Right hindlimb (tissue), 1 donor: ENCODE measurements at regions not wholly inside any gene's neighbourhood (a gene's known extent, or its start where the extent isn't known, plus 50 kb on each side); places are given as distances from the start of the nearest gene placed in this dataset.
"Not testable (repeated sequence)": the region's sequence is repeated elsewhere in the genome, so short reads cannot be mapped to it uniquely, and the experiment has no call there.

ENCODE experiments used
- DNase-seq: peaks from one replicate; pipeline ENCODE4 v3.0.0-alpha.2; 2018

DNA sequence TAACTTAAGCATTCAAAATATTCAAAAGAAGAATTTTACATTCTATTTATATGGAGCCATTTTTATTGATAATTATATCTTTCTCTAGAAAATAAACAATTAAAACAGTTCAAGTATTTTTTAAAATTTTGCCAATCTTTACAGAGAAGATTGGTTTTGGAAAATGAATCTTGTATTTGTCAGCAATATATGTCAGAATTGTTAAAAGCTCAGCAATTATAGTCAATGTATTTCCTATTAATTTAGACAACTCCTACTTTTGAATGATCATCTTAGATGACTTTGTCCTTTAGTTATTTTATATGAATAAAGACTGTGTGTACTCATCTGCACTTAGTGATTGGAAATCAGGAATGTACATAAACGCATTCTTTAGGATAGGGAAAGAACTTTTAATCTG is 223.9 kb upstream of the MAD2L1 start:
- no peak for DNase-seq

DNA sequence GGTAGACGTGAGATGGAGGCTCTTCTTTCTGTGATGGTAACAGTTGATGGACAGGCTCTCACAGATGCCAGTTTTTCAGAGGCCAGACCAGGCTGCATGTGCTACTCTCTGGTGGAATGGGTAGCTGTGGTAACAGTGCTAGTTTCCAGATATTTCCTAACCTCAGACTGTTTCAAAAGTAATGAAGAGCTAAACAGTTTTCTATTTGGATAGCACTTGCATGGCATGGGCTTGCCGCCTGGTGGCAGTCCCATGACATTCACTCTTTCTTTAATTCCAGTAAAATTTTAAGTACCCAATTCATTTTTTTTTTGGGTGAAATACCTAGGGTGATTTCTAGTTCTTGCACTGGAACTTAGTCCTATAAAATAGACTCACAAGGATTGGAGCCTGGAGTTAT is 220.2 kb upstream of the MAD2L1 start:
- DNase-seq, result no peak

DNA sequence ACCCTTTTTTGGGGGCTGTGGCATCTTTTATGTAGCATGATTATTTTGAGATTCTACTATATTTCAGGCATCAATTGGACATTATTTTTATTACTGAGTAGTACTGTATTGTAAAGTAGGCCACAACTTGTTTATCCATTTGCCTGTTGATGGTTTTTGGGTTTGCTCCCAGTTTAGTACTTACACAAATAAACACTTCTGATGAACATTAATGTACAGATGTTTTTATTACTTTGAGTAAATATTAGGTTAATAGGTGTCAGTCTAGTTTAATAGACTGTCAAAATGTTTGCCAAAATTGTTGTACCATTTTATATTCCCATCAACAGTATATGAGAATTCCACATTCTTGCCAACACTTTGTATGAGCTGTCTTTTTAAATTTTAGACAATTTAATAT is 214.9 kb upstream of the MAD2L1 start:
- no peak for DNase-seq

DNA sequence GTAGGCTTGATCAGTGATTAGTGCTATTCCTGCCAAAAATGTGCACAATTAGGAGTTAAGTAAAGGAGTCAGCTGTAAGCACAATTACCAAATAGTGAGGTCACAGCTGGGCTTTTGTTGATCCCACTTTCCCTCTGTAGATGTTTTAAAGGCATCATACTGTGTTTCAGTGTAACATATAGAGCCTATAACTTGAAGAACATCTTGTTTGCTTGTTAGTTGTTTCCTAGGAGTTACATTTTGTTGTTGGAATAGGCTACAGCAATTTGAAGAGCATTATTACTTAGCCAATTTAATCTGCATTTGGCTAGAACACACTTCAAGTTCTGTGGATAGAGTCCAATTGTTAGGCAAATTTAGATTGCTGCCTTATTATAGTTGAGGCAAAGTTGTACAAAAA is 210.7 kb upstream of the MAD2L1 start:
- no peak for DNase-seq

DNA sequence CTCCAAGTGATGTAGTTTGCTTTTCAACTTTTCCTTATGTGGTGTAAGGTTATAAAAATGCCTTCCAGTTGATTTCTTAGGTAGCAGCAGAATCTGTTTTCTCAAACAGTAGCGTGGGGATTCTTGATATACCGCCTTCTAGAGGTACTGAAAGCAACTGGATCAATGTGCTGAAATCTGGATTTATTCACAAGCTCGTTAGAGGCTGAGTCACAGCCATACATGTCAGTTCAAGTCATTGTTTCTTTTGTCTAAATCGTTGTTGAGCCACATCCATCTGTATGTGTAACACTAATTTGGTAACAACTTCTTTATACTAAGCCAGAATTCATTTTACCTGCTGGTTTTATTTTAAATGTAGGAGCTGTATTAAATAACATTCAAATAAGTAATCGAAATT is 200.0 kb upstream of the MAD2L1 start:
- DNase-seq, result no peak

DNA sequence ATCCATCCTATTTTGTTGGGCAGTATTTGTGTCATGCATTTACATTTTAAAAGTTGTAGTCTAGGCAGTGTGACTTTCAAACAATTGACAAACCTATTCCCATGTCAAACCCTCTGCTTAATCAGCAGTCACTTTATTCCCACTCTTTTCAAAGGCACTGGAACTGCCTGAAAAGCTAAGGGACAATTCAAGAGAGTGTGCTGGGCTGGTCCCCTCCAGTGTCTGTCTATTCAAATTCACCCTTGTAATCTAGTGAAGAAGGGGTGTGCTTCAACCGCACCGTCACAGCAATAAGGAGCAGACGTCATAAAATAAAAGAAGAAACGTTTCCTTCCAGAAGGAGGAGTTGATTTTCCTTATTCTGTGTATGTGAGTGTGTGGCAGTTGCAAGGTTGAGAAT is 197.0 kb upstream of the MAD2L1 start:
- no peak for DNase-seq

DNA sequence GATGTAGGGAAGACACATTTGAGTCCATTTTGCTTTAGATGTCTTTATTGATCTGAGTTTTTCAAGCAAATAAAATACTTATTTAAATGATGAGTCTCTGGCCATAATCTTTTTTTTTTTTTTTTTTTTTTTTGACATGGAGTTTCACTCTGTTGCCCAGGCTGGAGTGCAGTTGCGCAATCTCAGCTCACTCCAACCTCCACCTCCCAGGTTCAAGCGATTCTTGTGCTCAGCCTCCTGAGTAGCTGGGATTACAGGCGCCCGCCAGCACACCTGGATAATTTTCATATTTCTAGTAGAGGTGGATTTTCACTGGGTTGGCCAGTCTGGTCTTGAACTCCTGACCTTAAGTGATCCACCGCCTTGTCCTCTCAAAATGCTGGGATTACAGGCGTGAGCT is 194.5 kb upstream of the MAD2L1 start:
- no peak for DNase-seq

DNA sequence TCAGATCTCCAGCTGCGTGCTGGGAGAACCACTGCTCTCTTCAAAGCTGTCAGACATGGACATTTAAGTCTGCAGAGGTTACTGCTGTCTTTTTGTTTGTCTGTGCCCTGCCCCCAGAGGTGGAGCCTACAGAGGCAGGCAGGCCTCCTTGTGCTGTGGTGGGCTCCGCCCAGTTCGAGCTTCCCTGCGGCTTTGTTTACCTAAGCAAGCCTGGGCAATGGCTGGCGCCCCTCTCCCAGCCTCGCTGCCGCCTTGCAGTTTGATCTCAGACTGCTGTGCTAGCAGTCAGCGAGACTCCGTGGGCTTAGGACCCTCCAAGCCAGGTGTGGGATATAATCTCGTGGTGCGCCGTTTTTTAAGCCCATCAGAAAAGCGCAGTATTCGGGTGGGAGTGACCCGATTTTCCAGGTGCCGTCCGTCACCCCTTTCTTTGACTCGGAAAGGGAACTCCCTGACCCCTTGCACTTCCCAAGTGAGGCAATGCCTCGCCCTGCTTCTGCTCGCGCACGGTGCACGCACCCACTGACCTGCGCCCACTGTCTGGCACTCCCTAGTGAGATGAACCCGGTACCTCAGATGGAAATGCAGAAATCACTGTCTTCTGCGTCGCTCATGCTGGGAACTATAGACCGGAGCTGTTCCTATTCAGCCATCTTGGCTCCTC is 189.6 kb upstream of the MAD2L1 start:
- DNase-seq, result not testable (repeated sequence)

DNA sequence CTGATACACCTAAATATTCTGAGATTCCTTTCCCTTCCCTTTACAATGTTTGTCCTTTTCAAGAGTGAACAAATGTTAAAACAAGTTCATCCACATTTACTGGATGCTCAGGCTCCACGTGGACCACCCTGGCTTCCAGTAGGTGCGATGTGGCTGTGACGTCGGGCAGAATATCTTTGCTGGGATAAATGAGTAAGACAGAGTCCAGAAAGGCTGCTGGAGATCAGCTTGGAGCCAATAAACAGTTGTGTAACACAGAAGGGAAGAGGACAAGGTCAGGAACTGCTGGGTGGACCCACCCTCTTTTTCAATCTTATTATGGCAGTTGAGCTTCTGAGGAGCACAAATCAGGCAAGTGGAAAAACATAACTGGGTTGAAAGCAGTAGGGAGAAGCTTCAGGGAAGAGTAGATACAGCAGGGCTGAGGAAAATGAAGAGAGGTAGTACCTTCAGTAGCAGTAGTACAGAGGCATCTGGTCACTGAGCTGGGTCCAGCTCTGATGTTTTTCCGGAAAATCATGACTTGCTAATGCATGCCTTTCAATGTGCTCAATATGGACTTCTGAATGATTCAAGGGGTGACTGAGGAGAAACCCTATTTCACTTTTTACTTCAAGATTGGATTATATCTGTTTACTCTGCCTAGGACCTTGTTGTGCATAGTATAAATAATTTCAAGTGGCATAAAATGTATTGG is 171.8 kb upstream of the MAD2L1 start:
- no peak for DNase-seq

DNA sequence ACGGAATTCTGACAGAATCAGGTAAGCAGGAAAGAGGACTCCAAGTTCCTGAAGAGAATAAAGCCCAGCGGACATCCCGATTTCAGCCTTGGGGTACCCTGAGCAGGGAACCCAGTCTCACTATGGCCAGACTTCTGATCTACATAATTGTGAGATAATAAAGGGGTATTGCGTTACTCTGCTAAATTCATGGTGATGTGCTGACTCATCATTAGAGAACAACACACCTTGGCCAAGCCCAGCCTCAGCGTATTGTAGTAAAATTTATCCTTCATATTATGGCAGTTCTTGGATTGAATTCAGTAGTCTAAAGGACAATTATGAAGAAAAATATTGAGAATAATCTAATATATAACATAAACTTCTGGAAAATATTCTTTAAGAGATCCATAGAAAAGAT is 170.2 kb upstream of the MAD2L1 start:
- DNase-seq, result no peak

DNA sequence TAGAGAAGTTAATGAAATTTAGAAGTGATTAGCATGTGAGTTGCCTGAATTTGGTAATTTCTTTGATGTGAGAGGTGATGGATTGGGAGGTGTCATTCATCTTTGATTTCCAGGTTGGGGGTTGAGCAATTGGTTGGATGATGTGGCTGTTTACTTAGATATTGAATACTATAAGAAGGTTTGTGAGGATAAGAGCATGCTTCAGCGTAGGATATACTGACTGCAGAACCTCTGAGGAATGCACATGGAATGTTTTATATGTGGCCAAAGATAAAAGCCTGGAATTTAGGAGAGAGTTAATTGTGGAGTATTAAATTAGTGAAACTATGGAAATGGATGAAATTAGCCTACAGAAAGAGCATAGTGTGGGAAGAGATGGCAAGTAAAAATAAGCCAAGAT is 165.4 kb upstream of the MAD2L1 start:
- DNase-seq, result no peak

DNA sequence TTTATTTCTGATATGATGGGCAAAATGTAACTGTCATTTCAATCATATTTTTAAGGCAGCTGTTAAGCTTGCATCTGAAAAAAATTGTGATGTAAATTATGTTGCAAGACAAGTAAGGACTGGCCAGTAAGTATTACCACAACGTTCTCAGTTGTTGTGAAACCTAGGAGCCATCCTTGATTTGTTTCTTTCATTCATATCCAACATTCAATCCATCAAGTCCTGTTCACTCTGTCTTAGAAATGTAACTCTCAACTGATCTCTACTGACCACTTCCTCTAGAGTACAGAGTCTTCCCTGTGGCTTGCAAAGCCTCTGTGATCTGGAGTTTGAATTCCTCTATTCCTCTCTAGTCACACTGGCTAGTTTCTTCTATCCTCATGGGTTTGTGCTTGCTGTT is 161.4 kb upstream of the MAD2L1 start:
- no peak for DNase-seq

DNA sequence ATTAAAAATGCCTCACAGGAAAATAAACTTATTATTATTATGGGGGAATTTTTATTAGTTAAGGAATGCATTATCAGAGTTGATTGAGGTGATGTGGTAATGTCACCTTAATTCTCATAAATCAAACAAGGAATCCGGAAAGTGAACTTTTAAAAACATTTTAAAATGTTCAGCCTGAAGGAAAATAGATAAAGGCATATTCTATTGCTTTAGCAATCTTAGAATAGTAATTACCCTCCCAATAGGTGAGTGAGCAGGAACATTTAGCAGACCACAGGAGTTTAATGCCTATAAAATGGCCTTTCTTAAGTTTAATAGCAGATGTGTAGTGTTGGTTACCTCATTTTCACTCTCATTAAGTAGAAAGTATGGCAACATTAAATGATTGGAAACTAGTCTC is 160.9 kb upstream of the MAD2L1 start:
- no peak for DNase-seq

DNA sequence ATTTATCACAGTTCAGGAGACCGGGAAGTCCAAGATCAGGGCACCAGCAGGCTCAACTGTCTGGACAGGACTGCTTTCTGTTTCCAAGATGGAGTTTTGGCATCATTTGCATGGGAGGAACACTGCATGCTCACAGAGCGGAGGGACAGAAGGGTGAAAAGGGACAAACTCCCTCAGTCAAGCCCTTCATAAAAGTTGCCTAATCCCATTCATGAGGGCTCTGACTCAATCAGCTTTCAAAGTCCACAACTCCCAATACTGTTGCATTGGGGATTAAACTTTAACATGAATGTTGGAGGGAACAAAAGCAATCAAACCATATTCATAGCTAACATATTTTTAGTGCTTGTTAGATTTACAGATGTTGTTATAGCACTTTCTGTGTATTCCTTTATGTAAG is 158.9 kb upstream of the MAD2L1 start:
- no peak for DNase-seq

DNA sequence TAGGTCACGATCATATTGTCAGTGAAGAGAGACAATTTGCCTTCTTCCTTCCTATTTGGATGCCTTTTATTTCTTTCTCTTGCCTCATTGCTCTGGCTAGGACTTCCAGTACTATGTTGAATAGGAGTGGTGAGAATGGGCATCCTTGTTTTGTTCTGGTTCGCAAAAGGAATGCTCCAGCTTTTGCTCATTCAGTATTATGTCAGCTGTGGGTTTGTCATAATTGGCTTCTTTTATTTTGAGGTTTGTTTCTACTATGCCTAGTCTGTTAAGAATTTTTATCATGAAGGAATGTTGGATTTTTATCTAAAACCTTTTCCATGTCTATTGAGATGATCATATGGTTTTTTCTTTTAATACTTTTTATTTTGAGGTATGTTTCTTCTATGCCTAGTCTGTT is 152.3 kb upstream of the MAD2L1 start:
- DNase-seq, result no peak

DNA sequence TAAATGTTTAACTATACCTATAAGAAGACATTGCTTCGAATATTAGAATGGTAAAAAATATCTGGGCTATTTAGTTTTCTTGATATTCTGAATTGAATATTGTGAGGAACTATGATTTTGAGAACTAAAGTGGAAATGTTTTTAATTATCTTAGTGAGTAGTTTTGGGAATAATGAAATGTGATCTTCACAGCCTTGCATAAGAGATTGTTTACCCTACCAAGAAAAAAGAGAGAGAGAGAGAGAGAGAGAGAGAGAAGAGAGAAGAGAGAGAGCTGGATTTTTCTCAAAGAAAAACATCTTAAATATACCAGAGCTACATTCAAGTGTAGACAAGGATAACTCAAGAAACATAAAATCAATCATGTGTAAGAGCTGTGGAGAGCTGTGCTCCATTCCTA is 148.7 kb upstream of the MAD2L1 start:
- DNase-seq, result no peak

DNA sequence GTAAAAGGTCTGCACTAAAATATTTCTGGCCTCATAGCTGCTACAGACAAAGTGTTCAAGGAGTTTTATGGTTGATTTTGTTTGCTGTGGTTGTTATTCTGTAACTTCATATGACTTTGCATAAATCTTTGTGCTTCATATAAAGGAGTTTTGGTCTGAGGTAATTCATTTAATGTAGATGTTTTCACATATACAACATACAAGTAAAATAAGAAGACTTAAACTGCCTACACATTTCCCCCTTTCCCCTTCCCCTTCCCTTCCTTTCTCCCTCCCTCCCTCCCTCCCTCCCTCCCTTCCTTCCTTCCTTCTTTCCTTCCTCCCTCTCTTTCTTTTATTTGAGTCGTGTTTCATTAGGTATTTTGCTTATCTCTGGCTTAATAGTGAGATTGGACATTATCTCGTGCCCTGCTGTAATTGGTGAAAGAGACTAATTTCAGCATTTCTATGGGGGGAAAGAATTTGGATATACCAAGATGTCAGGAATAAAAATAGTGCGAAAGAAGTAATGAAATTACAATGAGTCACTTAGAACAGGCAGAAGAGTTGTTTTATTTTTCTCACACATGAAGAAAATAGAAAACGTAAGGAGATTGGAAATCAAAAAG is 144.9 kb upstream of the MAD2L1 start:
- no peak for DNase-seq

DNA sequence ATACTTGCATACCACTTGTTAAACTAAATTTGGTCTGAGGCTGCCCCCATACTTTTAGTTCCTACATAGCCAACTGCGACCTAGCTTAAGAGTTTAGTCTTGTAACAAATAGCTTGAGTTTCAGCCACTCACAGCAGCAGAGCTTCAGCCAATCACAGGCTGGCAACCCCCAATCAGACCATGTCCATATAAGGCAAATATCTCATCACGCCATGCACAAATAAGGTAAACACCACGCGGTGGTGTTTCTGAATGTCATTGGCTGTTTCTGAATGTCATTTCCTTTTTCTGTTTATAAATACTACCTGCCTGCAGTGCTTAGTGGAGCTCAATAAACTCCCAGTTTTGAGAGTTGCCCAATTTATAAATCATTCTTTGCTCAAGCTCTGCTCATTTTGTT is 143.1 kb upstream of the MAD2L1 start:
- no peak for DNase-seq

DNA sequence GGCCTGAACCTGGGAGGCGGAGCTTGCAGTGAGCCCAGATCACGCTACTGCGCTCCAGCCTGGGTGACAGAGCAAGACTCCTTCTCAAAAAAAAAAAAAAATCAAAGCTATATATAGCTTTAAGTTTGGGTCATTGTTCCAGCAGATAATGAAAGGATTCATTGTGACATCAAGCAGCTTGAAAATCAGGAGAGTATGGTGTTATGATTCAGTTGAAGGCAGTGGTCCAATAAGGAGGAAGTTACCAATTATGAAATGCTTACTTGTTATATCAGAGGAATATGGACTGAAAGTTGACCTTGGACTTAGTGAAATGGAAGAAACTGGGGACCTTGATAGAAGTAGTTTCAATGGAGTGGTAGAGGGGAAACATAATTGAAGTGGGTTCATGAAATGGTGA is 140.4 kb upstream of the MAD2L1 start:
- DNase-seq, result no peak

DNA sequence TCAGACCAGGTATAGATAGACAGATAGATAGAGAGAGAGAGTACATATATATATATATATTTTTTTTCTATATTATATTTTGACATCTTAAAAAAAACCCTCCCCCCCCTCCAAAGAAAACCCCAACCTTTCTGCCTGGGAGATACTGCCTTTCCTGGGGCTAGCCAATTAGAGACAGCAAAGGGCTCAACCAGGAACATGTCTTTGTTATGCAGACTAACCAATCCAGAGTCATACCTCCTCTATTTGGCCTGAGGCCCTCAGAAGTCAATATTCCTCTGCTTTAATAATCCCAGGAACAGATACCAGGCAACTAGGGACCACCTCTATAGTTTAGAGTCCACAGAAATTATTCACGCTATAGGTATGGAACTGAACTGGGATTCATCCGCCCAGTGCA is 135.6 kb upstream of the MAD2L1 start:
- DNase-seq, result no peak

DNA sequence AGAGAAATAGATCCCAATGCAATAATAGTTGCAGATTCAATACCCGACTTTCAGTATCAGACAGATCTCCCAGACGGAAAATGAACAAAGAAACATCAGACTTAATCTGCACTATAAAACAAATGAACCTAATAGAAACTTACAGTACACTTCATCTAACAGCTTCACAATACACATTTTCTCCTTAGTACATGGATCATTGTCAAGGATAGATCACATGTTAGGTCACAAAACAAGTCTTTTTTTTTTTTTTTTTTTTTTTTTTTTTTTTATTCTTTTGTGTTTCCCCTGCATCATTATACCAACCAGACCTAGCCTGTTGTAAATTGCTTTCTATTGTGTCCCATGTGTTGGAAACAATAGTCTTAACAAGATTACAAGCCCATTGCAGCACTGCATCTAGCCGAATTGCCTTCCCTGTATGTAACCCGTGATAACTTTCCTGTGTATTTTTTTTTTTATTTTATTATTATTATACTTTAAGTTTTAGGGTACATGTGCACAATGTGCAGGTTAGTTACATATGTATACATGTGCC is 134.0 kb upstream of the MAD2L1 start:
- DNase-seq, result not testable (repeated sequence)

DNA sequence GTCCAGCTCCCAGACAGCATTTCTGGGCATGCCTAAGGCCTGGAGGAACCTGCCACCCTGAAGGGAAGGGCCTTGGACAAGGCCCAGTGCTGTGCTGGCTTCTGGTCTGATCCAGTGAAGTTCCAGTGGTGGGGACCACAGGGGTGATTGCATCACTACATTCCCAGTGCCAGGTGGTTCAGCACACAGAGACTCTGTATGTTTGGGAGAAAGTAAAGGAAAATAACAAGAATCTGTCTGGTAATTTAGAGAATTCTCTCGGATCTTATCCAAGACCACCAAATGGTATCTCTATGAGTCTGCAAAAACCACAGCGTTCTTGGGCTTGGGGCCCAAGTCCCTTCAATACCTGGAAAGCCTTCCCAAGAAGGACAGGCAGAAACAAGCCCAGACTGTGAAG is 131.8 kb upstream of the MAD2L1 start:
- no peak for DNase-seq

DNA sequence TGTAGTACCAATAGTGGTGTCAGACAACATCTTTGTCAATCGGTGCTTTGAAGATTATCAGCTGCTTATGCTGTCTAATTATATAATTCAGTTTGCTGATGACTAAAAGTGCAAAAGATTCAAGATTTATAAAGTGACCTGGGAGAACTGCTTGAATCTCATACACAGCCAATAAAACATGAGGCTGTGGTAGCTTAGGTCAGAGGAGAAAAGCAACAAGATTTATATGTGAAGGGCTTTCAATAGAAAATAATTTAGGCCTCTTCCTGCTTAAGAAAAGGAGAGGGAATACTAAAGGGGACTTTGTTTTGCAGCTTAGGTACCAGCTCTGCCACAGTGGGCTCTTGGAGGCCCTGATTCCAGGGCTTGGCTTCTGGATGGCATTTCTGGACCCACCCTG is 111.0 kb upstream of the MAD2L1 start:
- DNase-seq, result no peak

DNA sequence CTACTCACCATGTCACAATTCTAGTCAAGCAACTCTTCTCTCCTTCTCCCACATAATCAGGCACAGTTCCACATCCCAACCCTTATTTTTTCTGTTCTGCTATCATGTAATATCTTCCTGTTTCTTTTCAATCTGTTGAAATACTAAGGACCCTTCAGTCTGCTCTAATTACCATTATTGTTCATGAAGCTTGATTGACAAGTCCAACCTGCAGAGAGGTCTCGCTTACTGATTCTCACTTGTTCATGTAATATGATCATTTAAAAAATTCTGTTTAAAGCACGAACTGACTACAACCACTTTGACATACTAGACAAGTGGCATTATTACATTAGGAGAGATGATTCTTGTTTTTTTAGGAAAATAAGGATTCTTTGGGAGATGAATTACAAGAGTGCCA is 108.6 kb upstream of the MAD2L1 start:
- no peak for DNase-seq
